Calu3 (cell line): ENCODE measurements at regions not wholly inside any gene's neighbourhood (a gene's known extent, or its start where the extent isn't known, plus 50 kb on each side); places are given as distances from the start of the nearest gene placed in this dataset.

Source experiments
- BruUV-seq: library from RNA; stranded (reverse); fragments of 400-500 nt; replicated peaks from 2 replicates; lab custom pipeline; 2021; lab: Mats Ljungman, UMichigan
- CTCF ChIA-PET: fragments of 300-600 bp; sonication (Branson Sonifier 250); formaldehyde crosslinking; loops from one replicate; lab custom pipeline; 2022; ENCODE audit warnings: antibody characterized with exemption; lab: Charles Lee
- DNase-seq: peaks from one replicate; pipeline ENCODE4 v3.0.0; 2022
- H3K27ac Mint-ChIP-seq: one replicate; pipeline ENCODE4 v1.8.0; 2022; ENCODE audit warnings: mixed read lengths; ENCODE audit not compliant: unreplicated experiment
- H3K27me3 Mint-ChIP-seq: one replicate; pipeline ENCODE4 v1.8.0; 2022; ENCODE audit warnings: mixed read lengths; ENCODE audit not compliant: unreplicated experiment
- H3K36me3 Mint-ChIP-seq: one replicate; pipeline ENCODE4 v1.8.0; 2022; ENCODE audit warnings: mild to moderate bottlenecking, moderate library complexity, mixed read lengths; ENCODE audit not compliant: insufficient read depth, unreplicated experiment
- H3K4me1 Mint-ChIP-seq: one replicate; pipeline ENCODE4 v1.8.0; 2022; ENCODE audit warnings: mild to moderate bottlenecking, low read depth, mixed read lengths; ENCODE audit not compliant: unreplicated experiment
- H3K4me3 Mint-ChIP-seq: one replicate; pipeline ENCODE4 v1.8.0; 2022; ENCODE audit warnings: mild to moderate bottlenecking, low read depth, moderate library complexity, mixed read lengths; ENCODE audit not compliant: unreplicated experiment
- H3K9me3 Mint-ChIP-seq: one replicate; pipeline ENCODE4 v1.8.0; 2022; ENCODE audit warnings: low read depth, mixed read lengths; ENCODE audit not compliant: unreplicated experiment
- CTCF ChIP-seq: fragments of 200-600 bp; IDR thresholded peaks from one replicate; pipeline ENCODE4 v1.8.0; 2022; ENCODE audit warnings: antibody characterized with exemption; ENCODE audit not compliant: unreplicated experiment
- intact Hi-C: fragments of 100-400 bp; cut with micrococcal nuclease; formaldehyde crosslinking; loops from one replicate; pipeline ENCODE4 v1.10.0; 2022; ENCODE audit not compliant: unreplicated experiment

DNA sequence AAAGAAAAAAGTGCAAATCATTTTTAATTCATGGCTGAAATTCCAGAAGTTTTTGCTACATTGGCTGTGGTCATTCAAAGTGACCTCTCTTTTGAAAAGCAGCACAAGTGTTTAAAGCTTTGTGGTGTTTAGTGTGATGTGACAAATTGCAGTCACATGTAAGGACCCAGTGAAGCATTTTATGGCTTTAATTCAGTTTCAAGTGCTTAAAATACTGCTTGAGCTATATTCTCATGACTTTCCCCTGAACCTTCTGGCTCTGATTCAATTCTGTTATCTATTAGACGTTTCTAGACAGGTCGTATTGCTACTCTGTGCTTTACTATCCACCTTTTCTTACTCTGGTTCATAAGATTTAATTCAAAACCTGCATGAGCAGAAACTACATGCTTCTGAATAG, 105.8 kb downstream of the FAT4 start:
- Mint-ChIP-seq H3K36me3 (no peaks in the 10 kb centered on the region), H3K9me3 (peaks cover 8% of the 10 kb centered on the region), H3K27ac (no peak overlapping the region), H3K27me3 (no peaks in the 10 kb centered on the region), H3K4me3 (no peak overlapping the region), H3K4me1 (no peaks in the 10 kb centered on the region)
- DNase-seq, result no peak
- intact Hi-C loops, result no loop called here
- no peak for TF ChIP-seq CTCF
- CTCF ChIA-PET, result no interaction called here
- no TSS peak for BruUV-seq

DNA sequence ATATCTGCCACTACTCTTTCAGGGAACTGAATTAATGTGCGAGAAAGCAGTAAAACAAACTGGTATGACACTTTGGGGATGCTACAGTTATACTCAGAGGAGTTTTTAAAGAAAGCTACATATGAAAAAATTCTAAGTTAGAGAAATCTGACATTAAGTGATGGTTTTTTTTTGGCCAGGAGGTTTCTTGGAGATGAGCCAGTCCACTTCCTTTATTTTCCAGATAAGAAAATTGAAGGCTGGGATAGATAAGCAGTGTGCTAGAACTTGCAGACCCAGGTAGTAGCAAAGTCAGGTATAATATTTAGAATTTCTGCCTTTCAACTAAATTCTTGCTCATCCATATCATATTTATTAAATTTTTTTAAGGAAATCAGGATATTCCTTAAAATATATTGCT, 106.8 kb downstream of the FAT4 start:
- no peak for TF ChIP-seq CTCF
- H3K4me1 Mint-ChIP-seq, result no peaks in the 10 kb centered on the region
- no peak overlapping the region for H3K27ac Mint-ChIP-seq
- peaks cover 8% of the 10 kb centered on the region for H3K9me3 Mint-ChIP-seq
- no TSS peak for BruUV-seq
- CTCF ChIA-PET, result no interaction called here
- intact Hi-C loops, result no loop called here
- no peak for DNase-seq
- H3K4me3 Mint-ChIP-seq, result no peak overlapping the region
- H3K36me3 Mint-ChIP-seq, result no peaks in the 10 kb centered on the region
- H3K27me3 Mint-ChIP-seq, result no peaks in the 10 kb centered on the region

- intact Hi-C loops, result no loop called here
- no peaks in the 10 kb centered on the region for H3K36me3 Mint-ChIP-seq
- no peak overlapping the region for H3K4me3 Mint-ChIP-seq
- BruUV-seq, result no TSS peak
- no peak for TF ChIP-seq CTCF
- no peak for DNase-seq
- CTCF ChIA-PET, result interaction anchor here (0.6 kb wide), 1 partner anchor 487 kb away, joined by 3 read pairs; no protein-coding TSS in a partner anchor
- H3K9me3 Mint-ChIP-seq, result peaks cover 8% of the 10 kb centered on the region
- no peaks in the 10 kb centered on the region for H3K4me1 Mint-ChIP-seq
- H3K27ac Mint-ChIP-seq, result no peak overlapping the region
- H3K27me3 Mint-ChIP-seq, result no peaks in the 10 kb centered on the region
Measured at GRCh38 chr4:125423124-125423523, 108.4 kb downstream of the FAT4 start.

GRCh38 chr4:125428832-125429231, 114.1 kb downstream of the FAT4 start:
- no peak for DNase-seq
- no peaks in the 10 kb centered on the region for H3K27me3 Mint-ChIP-seq
- CTCF ChIA-PET, result no interaction called here
- no peak for TF ChIP-seq CTCF
- intact Hi-C loops, result no loop called here
- H3K36me3 Mint-ChIP-seq, result no peaks in the 10 kb centered on the region
- BruUV-seq, result no TSS peak
- H3K27ac Mint-ChIP-seq, result no peak overlapping the region
- no peaks in the 10 kb centered on the region for H3K4me1 Mint-ChIP-seq
- H3K9me3 Mint-ChIP-seq, result peaks cover 3% of the 10 kb centered on the region
- no peak overlapping the region for H3K4me3 Mint-ChIP-seq

DNA sequence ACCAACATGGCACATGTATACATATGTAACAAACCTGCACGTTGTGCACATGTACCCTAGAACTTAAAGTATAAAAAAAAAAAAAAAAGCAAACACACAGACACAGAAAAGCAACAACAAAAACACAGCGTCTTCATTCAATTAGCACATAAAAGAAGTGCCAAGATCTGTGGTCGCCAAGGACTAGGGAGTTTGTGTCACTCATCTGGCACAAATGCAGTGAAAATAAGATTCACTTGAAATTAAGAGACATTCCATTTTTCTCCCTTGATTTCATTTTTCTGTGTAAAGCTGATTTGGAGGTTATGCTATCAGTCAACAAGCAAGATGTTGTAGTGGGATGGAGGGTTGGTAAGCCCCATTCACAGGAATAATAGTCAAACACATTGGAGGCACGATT, 115.3 kb downstream of the FAT4 start:
- intact Hi-C loops, result no loop called here
- H3K4me1 Mint-ChIP-seq, result no peaks in the 10 kb centered on the region
- no peak for TF ChIP-seq CTCF
- CTCF ChIA-PET, result no interaction called here
- DNase-seq, result no peak
- H3K9me3 Mint-ChIP-seq, result no peaks in the 10 kb centered on the region
- H3K4me3 Mint-ChIP-seq, result no peak overlapping the region
- H3K27ac Mint-ChIP-seq, result no peak overlapping the region
- no peaks in the 10 kb centered on the region for H3K27me3 Mint-ChIP-seq
- no TSS peak for BruUV-seq
- H3K36me3 Mint-ChIP-seq, result no peaks in the 10 kb centered on the region
